D341Med (cell line): ENCODE measurements at regions not wholly inside any gene's neighbourhood (a gene's known extent, or its start where the extent isn't known, plus 50 kb on each side); places are given as distances from the start of the nearest gene placed in this dataset.
"Not testable (repeated sequence)": the region's sequence is repeated elsewhere in the genome, so short reads cannot be mapped to it uniquely, and the experiment has no call there.

ENCODE experiments used
- DNase-seq: peaks from one replicate; pipeline ENCODE4 v3.0.0; 2012; ENCODE audit warnings: low spot score

DNA sequence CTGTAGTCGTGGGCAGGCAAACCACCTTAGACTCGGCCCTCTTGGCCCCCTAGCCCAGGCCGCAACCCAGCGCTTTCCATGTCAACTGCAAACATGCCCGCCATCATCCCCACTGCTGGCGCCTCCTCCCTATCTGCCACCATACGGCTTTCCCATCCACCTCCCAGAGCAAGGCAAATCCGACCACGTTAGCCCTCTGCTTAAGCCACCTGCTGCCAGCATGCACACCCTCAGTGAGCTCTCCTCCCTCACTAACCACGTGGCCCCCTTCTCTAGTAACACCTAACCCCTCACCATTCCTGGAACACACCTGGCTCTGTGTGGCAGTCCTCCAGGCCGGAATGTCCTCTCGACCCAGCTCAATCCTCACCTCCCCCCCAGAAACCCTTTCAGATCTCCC is 534.8 kb downstream of the TP53TG3F start:
- not testable (repeated sequence) for DNase-seq

DNA sequence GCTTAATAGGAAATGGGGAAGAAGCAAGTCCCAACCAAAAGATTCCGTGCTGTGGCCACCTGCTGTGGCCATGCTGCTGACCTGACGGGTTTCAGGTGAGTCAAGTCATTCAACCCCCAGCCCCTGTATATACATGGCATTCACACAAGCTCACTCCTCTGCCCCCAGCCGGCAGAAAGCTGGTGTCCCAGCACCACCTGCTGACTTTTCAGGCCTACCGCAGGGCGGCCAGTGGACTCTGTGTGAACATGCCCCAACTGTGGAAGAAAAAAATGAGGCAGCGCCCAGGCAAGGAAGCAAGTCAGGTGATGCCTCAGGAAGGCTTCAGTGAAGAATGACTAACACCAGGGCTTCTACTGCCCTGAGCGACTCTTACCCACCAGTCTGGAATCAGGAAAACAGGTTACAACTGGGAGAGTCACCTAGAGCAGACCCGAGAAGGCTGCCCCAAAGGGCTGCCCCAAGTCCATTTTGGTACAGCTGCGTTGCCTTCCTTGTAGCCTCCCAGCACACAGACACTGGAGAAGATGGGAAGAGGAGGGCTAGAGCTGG is 536.5 kb downstream of the TP53TG3F start:
- DNase-seq, result peak; percentile 0

DNA sequence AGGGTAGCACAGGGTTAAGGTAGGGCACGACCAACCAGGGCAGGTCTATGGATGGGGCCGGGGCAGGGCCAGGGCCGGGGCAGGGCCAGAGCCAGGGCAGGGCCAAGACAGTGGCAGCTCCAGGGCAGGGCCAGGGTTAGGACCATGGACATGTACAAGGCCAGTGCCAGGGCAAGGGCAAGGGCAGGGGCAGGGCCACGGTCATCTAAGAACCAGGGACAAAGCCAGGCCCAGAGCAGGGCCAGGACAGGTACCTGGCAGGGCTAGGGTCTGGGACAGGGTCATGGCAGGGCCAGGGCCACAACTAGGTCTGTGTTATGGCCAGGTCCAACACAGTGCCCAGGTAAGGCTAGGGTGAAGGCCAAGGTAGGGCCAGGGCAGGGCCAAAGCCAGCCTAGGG is 541.8 kb downstream of the TP53TG3F start:
- not testable (repeated sequence) for DNase-seq

DNA sequence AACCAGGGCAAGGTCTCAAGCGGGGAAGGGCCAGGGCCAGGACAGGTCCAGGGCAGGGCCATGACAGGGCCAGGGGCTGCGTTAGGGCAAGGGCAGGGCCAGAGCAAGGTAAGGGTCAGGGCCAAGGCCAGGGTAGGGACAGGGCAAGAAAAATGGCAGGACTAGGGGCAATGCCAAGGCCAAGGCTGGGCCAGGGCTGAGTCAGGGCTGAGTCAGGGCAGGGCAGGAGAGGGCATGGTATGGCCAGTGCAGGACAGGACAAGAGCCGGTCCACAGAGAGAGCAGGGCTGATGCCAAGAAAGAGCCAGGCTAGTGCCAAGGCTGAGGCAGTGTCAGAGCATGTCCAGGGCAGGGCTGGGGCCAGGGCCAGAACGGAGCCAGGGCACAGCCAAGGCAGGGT is 542.5 kb downstream of the TP53TG3F start:
- not testable (repeated sequence) for DNase-seq

DNA sequence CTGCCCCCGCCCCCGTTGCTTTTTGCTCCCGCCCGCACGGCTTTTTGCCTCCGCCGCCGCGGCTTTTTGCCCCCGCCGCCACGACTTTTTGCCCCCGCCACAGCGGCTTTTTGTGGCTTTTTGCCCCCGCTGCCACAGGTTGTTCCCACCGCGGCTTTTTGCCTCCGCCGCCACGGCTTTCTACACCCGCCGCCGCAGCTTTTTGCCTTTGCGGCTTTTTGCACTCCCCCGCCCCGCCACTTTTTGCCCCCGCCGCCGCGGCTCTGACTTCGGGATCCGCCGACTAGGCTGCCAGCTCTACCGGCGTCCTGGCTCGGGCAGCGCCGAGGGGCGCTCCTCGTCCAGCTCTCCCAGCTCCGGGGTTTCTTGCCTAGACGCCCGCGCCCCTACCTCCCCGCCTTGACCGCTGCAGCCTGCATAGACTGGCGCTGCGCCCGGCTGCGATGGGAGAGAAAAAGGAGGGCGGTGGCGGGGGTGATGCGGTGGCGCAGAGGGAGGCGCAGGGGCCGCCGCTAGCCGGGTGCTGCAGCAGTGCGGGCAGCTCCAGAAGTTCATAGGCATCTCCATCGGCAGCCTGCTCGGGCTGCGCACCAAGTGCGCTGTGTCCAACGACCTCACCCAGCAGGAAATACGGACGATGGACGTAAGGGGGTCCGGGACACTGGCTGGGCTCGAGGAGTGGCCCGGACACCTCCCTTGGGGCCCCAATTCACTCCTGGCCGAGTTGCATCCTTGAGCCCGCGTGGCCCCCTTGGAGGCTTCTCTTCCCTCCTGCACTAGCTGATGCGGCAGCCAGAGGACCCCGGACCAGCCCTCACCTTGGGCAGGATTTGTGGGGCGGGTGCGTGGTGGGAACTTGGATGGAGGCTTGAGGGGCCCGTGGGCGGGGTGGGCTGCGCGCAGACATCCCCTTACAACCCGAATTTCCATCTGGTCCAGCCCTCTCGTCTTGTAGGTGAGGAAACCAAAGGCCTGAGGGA is 555.7 kb downstream of the TP53TG3F start:
- DNase-seq, result not testable (repeated sequence)

DNA sequence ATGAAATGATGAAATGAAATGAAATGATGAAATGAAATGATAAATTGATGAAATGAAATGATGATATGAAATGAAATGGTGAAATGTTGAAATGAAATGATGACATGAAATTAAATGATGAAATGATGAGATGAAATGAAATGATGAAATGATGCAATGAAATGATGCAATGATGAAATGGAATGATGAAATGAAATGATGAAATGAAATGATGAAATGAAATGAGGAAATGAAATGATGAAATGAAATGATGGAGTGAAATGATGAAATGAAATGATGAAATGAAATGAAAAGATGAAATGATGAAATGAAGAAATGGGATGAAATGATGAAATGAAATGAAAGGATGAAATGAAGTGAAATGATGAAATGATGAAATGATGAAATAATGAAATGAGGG is 558.9 kb downstream of the TP53TG3F start:
- DNase-seq, result not testable (repeated sequence)

DNA sequence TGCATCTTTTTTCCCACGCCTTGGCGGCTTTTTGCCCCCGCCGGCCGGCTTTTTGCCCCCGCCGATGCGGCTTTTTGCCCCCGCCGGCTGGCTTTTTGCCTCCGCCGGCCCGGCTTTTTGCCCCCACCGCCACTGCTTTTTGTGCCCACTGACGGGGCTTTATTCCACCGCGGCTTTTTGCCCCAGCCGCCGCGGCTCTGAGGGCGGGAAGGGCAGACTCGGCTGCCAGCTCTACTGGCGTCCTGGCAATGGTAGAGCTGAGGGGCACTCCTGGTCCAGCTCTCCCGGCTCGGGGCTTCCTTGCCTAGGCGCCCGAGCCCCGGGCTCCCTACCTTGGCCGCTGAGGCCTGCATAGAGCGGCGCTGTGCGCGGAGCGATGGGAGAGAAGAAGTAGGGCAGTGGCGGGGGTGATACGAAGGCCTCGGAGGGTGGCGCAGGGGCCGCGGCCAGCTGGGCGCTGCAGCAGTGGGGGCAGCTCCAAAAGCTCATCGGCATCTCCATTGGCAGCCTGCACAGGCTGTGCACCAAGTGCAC is 591.4 kb downstream of the TP53TG3F start:
- DNase-seq, result no peak

DNA sequence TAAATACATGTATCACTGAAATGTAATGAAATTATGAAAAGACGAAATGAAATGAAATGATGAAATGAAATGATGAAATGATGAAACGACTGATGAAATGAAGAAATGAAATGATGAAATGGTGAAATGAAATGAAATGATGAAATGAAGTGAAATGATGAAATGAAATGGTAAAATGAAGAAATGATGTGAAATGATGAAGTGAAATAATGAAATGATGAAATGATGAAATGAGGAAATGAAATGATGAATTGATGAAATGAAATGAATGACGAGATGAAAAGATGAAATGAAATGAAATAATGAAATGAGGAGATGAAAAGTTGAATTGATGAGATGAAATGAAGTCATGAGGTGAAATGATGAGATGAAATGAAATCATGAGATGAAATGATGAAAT is 594.7 kb downstream of the TP53TG3F start:
- no peak for DNase-seq

DNA sequence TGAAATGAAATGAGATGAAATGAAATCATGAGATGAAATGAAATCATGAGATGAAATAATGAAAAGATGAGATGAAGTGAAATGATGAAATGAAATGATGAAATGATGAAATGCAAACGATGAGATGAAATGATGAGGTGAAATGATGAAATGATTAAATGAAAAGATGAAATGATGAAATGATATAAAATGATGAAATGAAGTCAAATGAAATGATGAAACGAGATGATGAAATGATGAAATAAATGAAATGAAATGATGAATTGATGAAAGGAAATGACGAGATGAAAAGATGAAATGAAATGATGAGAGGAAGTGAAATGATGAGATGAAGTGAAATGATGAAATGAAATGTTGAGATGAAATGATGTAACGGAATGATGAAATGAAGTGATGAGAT is 595.6 kb downstream of the TP53TG3F start:
- DNase-seq, result no peak

DNA sequence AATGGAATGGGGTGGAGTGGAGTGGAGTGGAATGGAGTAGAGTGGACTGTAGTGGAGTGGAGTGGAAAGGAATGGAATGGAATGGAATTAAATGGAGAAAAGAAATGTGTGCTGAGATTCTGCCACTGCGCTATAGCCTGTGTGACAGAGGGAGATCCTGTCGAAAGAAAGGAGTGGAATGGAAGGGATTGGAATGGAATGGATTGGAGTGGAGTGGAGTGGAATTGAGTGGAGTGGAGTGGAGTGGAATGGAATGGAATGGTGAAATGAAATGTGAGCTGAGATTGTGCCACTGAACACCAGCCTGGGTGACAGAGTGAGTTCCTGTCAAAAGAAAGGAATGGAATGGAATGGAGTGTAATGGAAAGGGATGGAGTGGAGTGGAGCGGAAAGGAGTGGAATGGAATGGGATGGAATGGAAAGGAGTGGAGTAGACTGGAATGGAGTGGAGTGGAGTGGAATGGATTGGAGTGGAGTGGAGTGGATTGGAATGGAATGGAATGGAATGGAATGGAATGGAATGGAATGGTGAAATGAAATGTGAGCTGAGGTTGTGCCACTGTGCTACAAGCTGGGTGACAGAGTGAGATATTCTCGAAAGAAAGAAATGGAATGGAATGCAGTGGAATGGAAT is 603.3 kb downstream of the TP53TG3F start:
- DNase-seq, result not testable (repeated sequence)

DNA sequence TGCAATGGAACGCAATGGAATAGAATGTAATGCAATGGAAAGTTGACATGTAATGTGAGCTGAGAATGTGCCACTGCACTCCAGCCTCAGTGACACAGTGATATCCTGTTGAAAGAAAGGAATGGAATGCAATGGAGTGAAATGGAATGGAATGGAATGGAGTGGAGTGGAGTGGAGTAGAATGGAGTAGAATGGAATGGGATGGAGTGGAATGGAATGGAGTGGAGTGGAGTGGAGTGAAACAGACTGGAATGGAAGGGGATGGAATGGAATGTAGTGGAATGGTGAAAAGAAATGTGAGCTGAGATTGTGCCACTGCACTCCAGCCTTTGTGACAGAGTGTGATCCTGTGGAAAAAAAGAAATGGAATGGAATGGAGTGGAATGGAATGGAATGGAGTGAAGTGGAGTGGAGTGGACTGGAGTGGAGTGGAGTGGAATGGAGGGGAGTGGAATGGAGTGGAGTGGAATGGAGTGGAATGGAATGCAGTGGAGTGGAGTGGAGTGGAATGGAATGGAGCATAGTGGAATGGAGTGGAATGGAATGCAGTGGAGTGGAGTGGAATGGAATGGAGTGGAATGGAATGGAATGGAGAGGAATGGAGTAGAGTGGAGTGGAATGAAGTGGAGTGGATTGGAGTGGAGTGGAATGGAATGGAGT is 604.2 kb downstream of the TP53TG3F start:
- not testable (repeated sequence) for DNase-seq

DNA sequence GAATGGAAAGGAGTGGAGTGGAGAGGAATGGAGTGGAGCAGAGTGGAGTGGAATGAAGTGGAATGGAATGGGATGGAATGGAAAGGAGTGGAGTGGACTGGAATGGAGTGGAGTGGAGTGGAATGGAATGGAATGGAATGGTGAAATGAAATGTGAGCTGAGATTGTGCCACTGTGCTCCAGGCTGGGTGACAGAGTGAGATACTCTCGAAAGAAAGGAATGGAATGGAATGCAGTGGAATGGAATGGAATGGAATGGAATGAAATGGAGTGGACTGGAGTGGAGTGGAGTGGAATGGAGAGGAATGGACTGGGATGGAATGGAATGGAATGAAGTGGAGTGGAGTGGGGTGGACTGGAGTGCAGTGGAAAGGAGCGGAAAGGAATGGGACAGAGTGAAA is 605.2 kb downstream of the TP53TG3F start:
- DNase-seq, result not testable (repeated sequence)

DNA sequence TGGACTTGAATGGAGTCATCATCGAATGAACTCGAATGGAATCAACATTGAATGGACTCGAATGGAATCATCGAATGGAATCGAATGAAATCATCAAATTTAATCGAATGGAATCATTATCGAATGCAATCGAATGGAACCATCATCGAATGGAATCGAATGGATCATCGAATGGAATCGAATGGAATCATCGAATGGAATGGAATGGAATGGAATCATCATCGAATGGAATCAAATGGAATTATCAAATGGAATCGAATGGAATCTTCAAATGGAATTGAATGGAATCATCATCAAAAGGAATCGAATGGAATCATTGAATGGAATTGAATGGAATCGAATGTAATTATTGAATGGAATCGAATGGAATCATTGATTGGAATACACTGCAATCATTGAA is 610.3 kb downstream of the TP53TG3F start:
- not testable (repeated sequence) for DNase-seq

DNA sequence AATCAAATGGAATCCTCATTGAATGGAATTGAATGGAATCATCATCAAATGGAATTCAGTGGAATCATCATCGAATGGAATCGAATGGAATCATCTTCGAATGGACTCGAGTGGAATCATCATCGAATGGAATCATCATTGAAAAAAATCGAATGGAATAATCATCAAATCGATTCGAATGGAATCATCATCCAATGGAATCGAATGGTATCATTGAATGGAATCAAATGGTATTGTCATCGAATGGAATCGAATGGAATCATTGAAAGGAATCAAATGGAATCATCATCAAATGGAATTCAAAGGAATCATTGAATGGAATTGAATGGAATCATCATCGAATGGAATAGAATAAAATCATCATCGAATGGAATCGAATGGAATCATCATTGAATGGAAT is 619.3 kb downstream of the TP53TG3F start:
- DNase-seq, result no peak

DNA sequence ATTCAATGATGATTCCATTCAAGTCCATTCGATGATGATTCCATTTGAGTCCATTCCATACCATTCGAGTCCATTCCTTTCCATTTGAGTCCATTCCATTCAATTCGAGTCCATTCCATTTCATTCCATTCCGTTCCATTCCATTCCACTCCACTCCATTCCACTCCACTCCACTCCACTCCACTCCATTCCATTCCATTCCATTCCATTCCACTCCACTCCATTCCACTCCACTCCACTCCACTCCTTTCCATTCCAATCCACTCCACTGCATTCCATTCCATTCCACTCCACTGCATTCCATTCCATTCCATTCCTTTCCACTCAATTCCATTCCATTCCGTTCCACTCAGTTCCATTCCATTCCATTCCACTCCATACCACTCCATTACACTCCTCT is 625.6 kb downstream of the TP53TG3F start:
- DNase-seq, result not testable (repeated sequence)

DNA sequence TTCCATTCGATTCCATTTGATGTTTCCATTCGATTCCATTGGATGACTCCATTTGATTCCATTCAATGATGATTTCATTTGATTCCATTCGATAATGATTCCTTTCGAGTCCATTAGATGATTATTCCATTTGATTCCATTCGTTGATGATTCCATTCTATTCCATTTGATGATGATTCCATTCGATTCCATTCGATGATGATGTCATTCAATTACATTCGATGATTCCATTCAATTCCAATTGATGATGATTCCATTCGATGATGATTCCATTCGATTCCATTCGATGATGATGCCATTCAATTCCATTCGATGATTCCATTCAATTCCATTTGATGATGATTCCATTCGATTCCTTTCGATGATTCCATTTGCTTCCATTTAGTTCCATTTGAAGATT is 635.6 kb downstream of the TP53TG3F start:
- not testable (repeated sequence) for DNase-seq

DNA sequence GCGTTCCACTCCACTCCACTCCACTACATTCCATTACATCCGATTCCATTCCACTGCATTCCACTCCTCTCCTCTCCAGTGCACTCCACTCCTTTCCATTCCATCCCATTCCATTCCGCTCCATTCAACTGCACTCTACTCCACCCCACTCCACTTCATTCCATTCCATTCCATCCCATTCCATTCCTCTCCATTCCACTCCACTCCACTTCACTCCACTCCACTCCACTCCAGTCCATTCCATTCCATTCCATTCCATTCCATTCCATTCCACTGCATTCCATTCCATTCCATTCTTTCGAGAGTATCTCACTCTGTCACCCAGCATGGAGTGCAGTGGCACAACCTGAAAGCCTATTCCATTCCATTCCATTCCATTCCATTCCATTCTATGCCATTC is 637.5 kb downstream of the TP53TG3F start:
- DNase-seq, result not testable (repeated sequence)

DNA sequence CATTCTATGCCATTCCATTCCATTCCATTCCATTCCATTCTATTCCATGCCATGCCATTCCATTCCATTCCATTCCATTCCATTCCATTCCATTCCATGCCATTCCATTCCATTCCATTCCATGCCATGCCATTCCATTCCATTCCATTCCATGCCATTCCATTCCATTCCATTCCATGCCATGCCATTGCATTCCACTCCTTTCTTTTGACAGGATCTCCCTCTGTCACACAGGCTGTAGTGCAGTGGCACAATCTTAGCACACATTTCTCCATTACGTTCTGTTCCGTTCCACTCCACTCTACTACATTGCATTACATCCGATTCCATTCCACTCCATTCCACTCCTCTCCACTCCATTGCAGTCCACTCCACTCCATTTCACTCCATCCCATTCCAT is 637.9 kb downstream of the TP53TG3F start:
- DNase-seq, result not testable (repeated sequence)

DNA sequence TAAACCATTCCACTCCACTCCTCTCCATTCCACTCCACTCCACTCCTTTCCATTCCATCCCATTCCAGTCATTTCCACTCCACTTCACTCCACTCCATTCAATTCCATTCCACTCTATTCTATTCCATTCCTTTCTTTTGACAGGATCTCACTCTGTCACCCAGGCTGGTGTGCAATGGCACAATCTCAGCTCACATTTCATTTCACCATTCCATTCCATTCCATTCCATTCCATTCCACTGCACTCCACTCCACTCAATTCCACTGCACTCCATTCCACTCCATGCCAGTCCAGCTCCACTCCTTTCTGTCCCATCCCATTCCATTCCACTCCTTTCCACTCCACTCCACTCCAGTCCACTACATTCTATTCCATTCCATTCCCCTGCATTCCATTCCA is 638.6 kb downstream of the TP53TG3F start:
- not testable (repeated sequence) for DNase-seq

DNA sequence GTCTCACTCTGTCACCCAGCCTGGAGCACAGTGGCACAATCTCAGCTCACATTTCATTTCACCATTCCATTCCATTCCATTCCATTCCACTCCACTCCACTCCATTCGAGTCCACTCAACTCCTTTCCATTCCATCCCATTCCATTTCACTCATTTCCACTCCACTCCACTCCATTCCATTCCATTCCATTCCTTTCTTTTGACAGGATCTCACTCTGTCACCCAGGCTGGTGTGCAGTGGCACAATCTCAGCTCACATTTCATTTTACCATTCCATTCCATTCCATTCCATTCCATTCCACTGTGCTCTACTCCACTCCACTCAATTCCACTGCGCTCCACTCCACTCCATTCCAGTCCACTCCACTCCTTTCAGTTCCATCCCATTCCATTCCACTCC is 639.6 kb downstream of the TP53TG3F start:
- not testable (repeated sequence) for DNase-seq
